NCI-H510A treated with DMSO at 0.1 percent for 48 hours (cell line): ENCODE measurements at regions not wholly inside any gene's neighbourhood (a gene's known extent, or its start where the extent isn't known, plus 50 kb on each side); places are given as distances from the start of the nearest gene placed in this dataset.
"Not testable (repeated sequence)": the region's sequence is repeated elsewhere in the genome, so short reads cannot be mapped to it uniquely, and the experiment has no call there.

ENCODE experiments used
- DNase-seq: peaks from one replicate; lab custom pipeline; 2025; lab: John Stamatoyannopoulos, UW

- DNase-seq = not testable (repeated sequence)
These were observed 115.6 kb upstream of the MARK1 start for GRCh38 chr1:220412382-220412781.

GRCh38 chr1:220410611-220411010 lies 117.3 kb upstream of the MARK1 start:
- DNase-seq = no peak

- DNase-seq = no peak
These were observed 118.0 kb upstream of the MARK1 start for GRCh38 chr1:220409771-220410595.

- DNase-seq = no peak
These were observed 120.7 kb upstream of the MARK1 start for GRCh38 chr1:220407191-220407590.

GRCh38 chr1:220398238-220398637 lies 126.0 kb upstream of the RAB3GAP2 start:
- DNase-seq = no peak

- no peak for DNase-seq
These were observed 119.2 kb upstream of the RAB3GAP2 start for GRCh38 chr1:220391491-220391890.

GRCh38 chr1:220389634-220390033 lies 117.4 kb upstream of the RAB3GAP2 start:
- no peak for DNase-seq

- no peak for DNase-seq
These were observed 114.4 kb upstream of the RAB3GAP2 start for GRCh38 chr1:220386494-220387195.

- DNase-seq = no peak
These were observed 112.9 kb upstream of the RAB3GAP2 start for GRCh38 chr1:220385158-220385557.

GRCh38 chr1:220382994-220383393 lies 110.7 kb upstream of the RAB3GAP2 start:
- no peak for DNase-seq

GRCh38 chr1:220380885-220381284 lies 108.6 kb upstream of the RAB3GAP2 start:
- DNase-seq = no peak

- DNase-seq = no peak
These were observed 106.5 kb upstream of the RAB3GAP2 start for GRCh38 chr1:220378571-220379302.

GRCh38 chr1:220375715-220376114 lies 103.5 kb upstream of the RAB3GAP2 start:
- no peak for DNase-seq

GRCh38 chr1:220374449-220374848 lies 102.2 kb upstream of the RAB3GAP2 start:
- DNase-seq = no peak

GRCh38 chr1:220372451-220372850 lies 100.2 kb upstream of the RAB3GAP2 start:
- no peak for DNase-seq

- DNase-seq = peak; percentile 9
These were observed 99.1 kb upstream of the RAB3GAP2 start for GRCh38 chr1:220371324-220371723.

- peak; percentile 49 for DNase-seq
These were observed 97.9 kb upstream of the RAB3GAP2 start for GRCh38 chr1:220370041-220370700.

- DNase-seq = no peak
These were observed 97.3 kb upstream of the RAB3GAP2 start for GRCh38 chr1:220369511-220369910.

- DNase-seq = peak; percentile 48
These were observed 96.4 kb upstream of the RAB3GAP2 start for GRCh38 chr1:220368352-220369265.

- DNase-seq = no peak
These were observed 95.6 kb upstream of the RAB3GAP2 start for GRCh38 chr1:220367833-220368232.

GRCh38 chr1:220366269-220366668 lies 94.0 kb upstream of the RAB3GAP2 start:
- DNase-seq = no peak
